NCI-H69 (cell line): ENCODE measurements at regions not wholly inside any gene's neighbourhood (a gene's known extent, or its start where the extent isn't known, plus 50 kb on each side); places are given as distances from the start of the nearest gene placed in this dataset.
"Not testable (repeated sequence)": the region's sequence is repeated elsewhere in the genome, so short reads cannot be mapped to it uniquely, and the experiment has no call there.

ENCODE experiments used
- DNase-seq: peaks from one replicate; lab custom pipeline; 2025; lab: John Stamatoyannopoulos, UW

DNA sequence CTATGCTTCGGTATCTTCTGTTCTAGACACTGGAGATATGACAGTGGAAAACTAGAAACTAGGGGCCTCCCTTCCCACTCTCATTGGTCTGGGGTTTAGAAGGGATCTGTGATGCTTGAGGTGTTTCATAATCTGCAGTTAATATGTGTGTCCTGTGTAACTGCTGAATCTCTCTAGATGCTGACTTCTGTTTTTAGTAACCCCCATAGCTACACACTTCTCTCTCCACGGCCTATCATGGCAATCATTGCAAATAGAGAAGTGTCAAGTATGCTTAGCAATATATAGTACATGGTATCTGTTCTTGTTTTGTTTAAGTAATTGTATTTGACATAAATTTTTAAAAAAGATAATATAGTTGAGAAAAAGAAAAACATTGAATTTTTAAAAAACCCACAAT lies 394.6 kb upstream of the MMS22L start:
- DNase-seq, result no peak

DNA sequence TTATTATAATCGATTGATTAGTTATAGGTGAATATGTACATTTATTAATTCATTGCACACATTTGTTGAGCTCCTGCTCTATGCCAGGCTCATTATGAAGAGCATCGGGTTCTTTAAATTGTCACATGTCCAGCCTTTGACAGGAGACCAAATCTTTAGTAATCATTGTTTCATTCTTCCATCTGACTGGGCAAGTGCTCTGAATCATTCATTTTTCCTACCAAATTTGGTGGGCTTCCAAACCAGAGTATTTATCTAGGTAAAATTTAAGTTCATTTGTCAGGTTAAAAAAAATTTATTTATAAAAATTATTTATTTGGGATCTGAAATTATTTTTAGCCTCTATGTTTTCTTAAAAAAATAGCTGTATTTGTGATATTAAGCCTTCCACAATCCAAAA lies 404.9 kb upstream of the MMS22L start:
- DNase-seq, result no peak

DNA sequence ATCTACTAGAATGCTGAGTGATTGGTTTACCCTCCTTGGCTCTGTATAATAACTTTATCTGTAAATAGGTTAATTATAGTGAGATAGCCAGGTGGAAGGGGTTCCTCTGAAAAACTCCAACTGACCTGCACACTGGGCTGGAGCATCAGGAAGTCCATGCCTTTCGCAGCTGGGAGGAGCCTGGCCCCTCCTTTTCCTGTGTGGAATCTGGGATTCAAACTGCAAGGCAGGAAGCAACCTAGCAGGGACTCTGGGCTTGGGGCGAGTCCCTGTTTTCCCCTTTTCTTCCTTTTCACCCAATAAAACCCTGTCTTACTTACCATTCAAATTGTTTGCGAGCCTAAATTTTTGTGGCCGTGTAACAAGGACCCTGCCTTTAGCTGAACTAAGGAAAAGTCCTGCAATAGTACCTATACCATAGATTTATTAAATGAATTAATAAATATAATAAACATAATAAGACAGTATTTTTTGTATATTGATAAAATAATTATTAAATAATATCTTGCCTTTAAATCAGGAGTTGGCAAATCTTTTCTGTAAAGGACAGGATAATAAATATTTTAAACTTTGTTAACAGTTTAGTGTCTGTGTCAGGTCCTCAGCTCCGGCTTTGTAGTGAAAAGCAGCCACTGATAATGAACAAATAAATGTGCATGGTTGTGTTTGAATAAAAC lies 406.2 kb upstream of the MMS22L start:
- DNase-seq, result peak; percentile 67

DNA sequence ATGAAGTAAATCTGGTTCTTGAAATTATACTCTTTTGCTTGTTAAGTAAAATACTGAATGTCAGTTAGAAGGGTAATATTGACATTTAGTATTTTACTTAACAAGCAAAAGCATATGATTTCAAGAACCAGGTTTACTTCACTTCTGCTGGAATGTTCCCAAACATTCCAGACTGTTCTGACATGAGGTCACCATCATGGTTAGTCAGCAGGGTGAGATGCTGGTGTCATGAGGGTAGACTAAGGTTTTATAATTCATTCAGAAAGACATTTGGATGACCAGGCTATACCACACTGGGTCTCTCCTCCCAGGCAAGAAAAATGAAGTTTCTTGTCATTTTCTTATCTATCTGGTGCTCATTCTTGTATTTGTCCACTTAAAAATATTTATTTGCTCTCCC lies 414.4 kb upstream of the MMS22L start:
- no peak for DNase-seq

- no peak for DNase-seq
These were observed 418.8 kb upstream of the MMS22L start for GRCh38 chr6:97701801-97702200.

GRCh38 chr6:97702248-97702647 lies 419.2 kb upstream of the MMS22L start:
- peak; percentile 12 for DNase-seq

DNA sequence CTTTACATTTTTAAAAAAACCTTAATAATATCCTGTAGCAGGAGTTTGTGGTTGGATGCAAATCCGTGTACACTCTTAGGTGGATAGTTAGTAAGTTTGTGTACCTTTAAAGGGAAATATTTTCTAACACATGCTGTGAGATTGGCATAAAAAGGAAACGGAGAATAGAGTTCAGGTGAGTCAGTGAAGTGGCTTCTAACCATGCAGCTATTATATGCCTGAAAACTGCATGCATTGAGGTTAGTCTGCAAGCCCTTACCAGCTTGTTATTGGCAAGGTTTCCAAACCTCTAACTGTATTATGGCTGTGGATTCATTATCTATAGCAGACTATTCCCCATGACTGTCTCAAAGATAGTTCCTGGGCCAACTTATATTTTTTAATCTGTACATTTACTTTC lies 420.6 kb upstream of the MMS22L start:
- DNase-seq, result peak; percentile 30

GRCh38 chr6:97705568-97705967 lies 422.6 kb upstream of the MMS22L start:
- DNase-seq, result peak; percentile 60

GRCh38 chr6:97712751-97713150 lies 429.7 kb upstream of the MMS22L start:
- no peak for DNase-seq

GRCh38 chr6:97714772-97715171 lies 431.8 kb upstream of the MMS22L start:
- DNase-seq, result no peak

DNA sequence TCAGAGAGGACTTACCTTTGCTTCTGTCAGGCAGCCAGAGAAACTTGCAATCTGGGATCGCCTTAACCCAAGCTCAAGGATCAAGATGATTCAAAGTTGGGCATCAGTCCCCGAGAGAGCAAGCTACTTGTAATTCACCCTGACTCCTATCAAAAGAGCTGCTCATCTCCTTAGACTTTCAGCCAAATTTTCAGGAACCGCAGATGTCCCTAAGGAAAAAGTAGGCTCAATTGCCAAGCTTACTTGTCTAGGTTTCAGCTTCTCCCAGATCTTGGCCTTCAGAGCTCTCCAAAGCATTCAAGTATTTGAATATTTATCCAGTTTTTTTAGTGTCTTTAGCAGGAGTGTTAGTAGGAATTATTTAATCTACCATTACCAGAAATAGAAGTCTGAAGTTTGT lies 434.1 kb upstream of the MMS22L start:
- DNase-seq, result no peak

GRCh38 chr6:97726378-97726777 lies 443.4 kb upstream of the MMS22L start:
- peak; percentile 69 for DNase-seq

GRCh38 chr6:97732045-97732444 lies 449.0 kb upstream of the MMS22L start:
- no peak for DNase-seq

- DNase-seq, result no peak
These were observed 474.6 kb upstream of the MMS22L start for GRCh38 chr6:97757575-97757974.

DNA sequence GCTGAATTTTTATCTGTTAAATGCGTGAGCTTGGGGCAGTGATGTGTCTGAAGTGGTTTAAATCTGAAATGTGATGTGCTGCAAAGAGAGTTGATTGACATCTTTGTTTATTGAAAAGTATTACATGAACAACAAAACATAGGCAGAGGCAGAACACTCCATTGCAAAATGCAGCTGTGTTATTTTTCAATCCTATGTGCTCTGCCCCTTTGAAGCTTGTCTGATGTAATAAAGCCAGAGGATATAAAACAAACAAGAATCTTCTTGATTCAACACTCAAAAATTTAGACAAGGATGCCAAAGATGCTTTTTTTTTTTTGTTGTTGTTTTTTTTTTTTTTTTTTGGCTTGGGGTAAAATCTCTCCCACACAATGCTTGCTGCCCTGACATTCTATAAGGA lies 482.4 kb upstream of the MMS22L start:
- DNase-seq, result no peak

- DNase-seq, result no peak
These were observed 488.4 kb upstream of the MMS22L start for GRCh38 chr6:97771372-97771771.

DNA sequence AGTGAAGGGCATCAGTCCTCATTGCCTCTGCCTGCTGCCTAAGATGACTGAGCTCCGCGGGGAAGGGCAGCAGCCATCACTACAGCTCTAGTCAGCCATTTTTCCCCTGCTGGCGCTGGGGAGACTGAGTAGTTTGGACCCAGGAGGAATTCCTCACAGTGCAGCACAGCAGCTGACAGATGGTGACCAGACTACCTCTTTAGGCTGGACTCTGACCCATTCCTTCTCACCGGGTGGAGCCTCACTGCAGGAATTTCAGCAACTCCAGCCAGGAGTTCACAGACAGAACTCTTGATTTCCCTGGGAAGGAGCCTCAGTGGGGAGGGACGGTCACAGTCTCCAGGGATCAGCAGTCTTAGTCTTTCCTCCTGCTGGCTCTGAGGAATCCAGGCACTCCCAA lies 492.0 kb upstream of the MMS22L start:
- DNase-seq, result no peak

DNA sequence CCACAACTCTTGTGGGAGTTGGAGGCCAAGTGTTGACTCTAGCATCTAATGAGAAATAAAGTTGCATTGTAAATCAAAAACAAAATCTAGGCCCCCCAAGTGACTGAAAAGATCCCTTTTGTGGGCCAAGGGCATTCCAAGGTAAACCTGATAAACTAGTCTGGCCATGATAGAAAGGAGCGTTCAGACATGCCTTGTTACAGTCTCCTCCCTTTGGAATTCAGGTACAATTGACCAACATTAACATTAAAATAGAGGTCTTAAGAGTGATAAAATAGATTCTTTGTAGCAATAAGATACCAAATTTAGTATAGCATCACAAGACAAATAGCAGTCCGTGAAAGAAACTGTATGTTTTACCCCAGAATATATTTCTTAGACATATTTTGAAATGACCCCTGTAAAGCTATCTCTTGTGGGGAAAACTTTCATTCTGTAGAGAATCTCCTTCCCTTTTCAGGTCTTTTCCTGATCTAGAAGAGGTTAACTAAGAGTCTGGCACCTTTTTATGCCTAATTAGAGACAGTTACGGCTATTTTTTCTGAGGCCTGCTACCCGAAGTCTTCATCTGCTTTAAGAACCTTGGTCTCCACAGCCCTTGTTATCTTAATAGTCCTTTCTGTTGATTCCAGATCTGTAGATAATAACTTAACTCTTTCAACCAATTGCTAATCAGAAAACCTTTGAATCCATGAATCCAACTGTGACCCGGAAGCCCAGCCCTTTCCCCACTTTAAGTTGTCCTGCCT lies 495.4 kb upstream of the MMS22L start:
- no peak for DNase-seq

GRCh38 chr6:97779039-97779766 lies 496.2 kb upstream of the MMS22L start:
- not testable (repeated sequence) for DNase-seq

- no peak for DNase-seq
These were observed 508.0 kb upstream of the MMS22L start for GRCh38 chr6:97790926-97791590.

- DNase-seq, result peak; percentile 84
These were observed 522.6 kb upstream of the MMS22L start for GRCh38 chr6:97805596-97805995.

DNA sequence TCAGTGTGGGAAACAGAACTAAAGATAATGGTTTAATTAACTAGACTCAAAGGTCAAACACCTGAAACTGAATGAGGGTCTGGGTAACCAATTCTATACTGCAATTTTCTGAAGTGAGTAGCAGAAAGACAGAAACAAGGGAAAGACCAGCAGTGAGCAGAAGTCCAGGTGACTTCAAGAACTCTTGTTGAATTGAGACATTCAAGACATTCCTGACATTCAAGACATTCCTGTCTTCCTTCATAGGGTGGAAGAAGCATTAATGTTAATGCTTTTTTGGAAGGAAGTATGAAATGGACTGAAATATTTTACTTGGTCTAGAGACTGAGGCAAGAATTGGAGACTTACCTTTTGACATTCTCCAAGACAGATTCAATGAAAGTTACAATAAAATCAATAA lies 529.9 kb upstream of the MMS22L start:
- DNase-seq, result no peak
